22Rv1 (cell line): ENCODE measurements at regions not wholly inside any gene's neighbourhood (a gene's known extent, or its start where the extent isn't known, plus 50 kb on each side); places are given as distances from the start of the nearest gene placed in this dataset.

Source experiments
- H3K27ac ChIP-seq: fragments of 450-650 bp; 2 replicates; pipeline ENCODE4 v1.5.1; 2017
- CTCF ChIP-seq: fragments of 450-650 bp; IDR thresholded peaks from 2 replicates; pipeline ENCODE4 v1.5.1; 2017; ENCODE audit warnings: mild to moderate bottlenecking
- ZFX ChIP-seq: fragments of 450-650 bp; IDR thresholded peaks from 2 replicates; pipeline ENCODE4 v1.6.1; 2017; ENCODE audit warnings: antibody characterized with exemption, borderline replicate concordance

GRCh38 chr15:91780387-91780786 is 73.1 kb upstream of the SLCO3A1 start:
- no peak overlapping the region for H3K27ac ChIP-seq
- no peak for TF ChIP-seq CTCF
- no peak for TF ChIP-seq ZFX

- TF ChIP-seq CTCF (no peak), ZFX (no peak)
- H3K27ac ChIP-seq = no peak overlapping the region
Observed at GRCh38 chr15:91782221-91782620, 71.3 kb upstream of the SLCO3A1 start.

GRCh38 chr15:91783008-91783407 is 70.5 kb upstream of the SLCO3A1 start:
- TF ChIP-seq CTCF (no peak), ZFX (no peak)
- no peak overlapping the region for H3K27ac ChIP-seq

GRCh38 chr15:91783451-91783850 is 70.1 kb upstream of the SLCO3A1 start:
- TF ChIP-seq ZFX (no peak), CTCF (no peak)
- H3K27ac ChIP-seq = no peak overlapping the region

- TF ChIP-seq ZFX = no peak
- TF ChIP-seq CTCF = no peak
- H3K27ac ChIP-seq = no peak overlapping the region
Observed at GRCh38 chr15:91784973-91785709, 68.4 kb upstream of the SLCO3A1 start.

GRCh38 chr15:91787198-91787597 is 66.3 kb upstream of the SLCO3A1 start:
- TF ChIP-seq ZFX (no peak), CTCF (no peak)
- H3K27ac ChIP-seq = no peak overlapping the region

GRCh38 chr15:91789136-91789535 is 64.4 kb upstream of the SLCO3A1 start:
- TF ChIP-seq CTCF = no peak
- TF ChIP-seq ZFX = no peak
- H3K27ac ChIP-seq = no peak overlapping the region
